Fibroblast of villous mesenchyme (primary cell): ENCODE measurements at regions not wholly inside any gene's neighbourhood (a gene's known extent, or its start where the extent isn't known, plus 50 kb on each side); places are given as distances from the start of the nearest gene placed in this dataset.
"Not testable (repeated sequence)": the region's sequence is repeated elsewhere in the genome, so short reads cannot be mapped to it uniquely, and the experiment has no call there.

Source experiments
- DNase-seq: peaks from one replicate; pipeline ENCODE4 v3.0.0-alpha.2; 2010; ENCODE audit warnings: low read depth
- H3K4me3 ChIP-seq: 2 replicates; pipeline ENCODE4 v1.5.1; 2011; ENCODE audit warnings: low read depth, mild to moderate bottlenecking, low read length
- TF ChIP-seq, protein P1 (sequence below): IDR thresholded peaks from 2 replicates; pipeline ENCODE4 v1.5.1; 2012; ENCODE audit warnings: low read depth, mild to moderate bottlenecking, low read length; ENCODE audit not compliant: insufficient read depth

DNA sequence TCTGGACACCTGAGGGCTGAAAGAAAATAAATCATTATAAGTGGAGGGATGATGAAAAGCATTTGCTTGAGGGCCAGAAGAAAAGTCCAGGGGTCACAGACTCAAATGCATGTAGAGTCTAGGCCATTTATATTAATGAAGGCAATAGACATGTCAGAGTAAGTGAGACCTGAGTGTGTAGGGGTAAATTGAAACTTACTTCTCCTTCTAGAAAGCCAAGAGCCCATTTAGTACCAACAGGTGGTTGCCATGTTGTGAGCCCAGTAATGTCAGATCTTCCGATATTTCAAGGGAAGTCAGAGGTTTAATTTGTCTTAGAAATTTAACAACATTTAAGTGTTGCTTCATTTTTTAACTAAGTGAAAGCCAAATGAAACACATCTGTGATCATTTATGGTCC lies 166.1 kb upstream of the SLIT2 start:
- H3K4me3 ChIP-seq, result no peak overlapping the region
- TF ChIP-seq, protein P1, sequence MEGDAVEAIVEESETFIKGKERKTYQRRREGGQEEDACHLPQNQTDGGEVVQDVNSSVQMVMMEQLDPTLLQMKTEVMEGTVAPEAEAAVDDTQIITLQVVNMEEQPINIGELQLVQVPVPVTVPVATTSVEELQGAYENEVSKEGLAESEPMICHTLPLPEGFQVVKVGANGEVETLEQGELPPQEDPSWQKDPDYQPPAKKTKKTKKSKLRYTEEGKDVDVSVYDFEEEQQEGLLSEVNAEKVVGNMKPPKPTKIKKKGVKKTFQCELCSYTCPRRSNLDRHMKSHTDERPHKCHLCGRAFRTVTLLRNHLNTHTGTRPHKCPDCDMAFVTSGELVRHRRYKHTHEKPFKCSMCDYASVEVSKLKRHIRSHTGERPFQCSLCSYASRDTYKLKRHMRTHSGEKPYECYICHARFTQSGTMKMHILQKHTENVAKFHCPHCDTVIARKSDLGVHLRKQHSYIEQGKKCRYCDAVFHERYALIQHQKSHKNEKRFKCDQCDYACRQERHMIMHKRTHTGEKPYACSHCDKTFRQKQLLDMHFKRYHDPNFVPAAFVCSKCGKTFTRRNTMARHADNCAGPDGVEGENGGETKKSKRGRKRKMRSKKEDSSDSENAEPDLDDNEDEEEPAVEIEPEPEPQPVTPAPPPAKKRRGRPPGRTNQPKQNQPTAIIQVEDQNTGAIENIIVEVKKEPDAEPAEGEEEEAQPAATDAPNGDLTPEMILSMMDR, result no peak
- DNase-seq, result no peak

DNA sequence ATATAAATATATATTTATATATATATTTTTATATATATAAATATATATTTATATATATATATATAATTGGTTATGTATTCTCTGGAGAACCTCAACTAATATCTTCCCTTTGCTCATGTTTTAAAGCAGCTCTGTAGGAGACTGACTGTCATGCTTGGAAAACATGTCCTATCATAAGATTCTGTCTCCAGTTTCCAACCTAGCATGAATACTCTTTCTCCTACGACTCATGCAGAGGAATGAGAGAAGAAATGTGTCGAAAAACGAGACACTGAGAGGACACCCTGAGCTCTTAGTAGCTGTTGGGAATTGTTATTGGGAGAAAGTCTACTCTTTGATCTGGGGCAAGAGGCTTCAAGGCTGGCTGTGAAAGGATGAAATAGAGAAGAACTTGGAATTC lies 166.5 kb upstream of the SLIT2 start:
- H3K4me3 ChIP-seq, result no peak overlapping the region
- no peak for DNase-seq
- TF ChIP-seq, protein P1, result no peak

GRCh38 chr4:20084488-20084887 lies 167.2 kb upstream of the SLIT2 start:
- DNase-seq, result no peak
- TF ChIP-seq, protein P1, result no peak
- no peak overlapping the region for H3K4me3 ChIP-seq

- no peak for DNase-seq
- H3K4me3 ChIP-seq, result no peak overlapping the region
- TF ChIP-seq, protein P1, result no peak
Observed at GRCh38 chr4:20078644-20079043, 173.1 kb upstream of the SLIT2 start.

DNA sequence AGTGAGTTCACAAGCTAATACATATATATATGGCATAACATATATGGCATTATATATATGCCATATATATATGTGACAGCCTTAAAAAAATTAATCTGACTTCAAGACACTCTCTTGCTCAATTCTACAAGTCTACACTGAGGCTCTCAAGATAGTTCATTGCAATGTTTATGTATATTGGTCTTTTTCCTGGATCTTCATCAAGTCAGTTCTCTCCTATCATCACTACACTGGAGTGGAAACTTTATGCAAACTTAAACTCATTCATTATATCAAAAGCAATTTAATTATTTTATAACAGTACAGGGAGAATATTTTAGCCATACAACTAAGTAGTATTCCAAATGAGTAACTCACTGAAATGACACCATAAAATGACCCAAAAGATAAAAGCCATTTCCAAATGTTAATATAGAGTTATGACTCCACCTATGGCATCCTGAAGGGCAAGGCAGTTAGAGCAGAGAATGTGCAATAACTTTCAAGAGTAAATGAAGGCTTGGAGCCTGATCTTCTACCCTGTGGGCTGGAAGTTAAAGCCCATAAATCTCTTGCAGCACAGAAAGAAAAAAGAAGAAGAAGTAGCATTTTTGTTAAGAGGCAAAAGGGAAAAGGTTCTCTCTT lies 176.3 kb upstream of the SLIT2 start:
- H3K4me3 ChIP-seq, result no peak overlapping the region
- TF ChIP-seq, protein P1, result no peak
- no peak for DNase-seq

- H3K4me3 ChIP-seq, result no peak overlapping the region
- DNase-seq, result peak; percentile 26
- TF ChIP-seq, protein P1, result no peak
Observed at GRCh38 chr4:20074450-20074849, 177.3 kb upstream of the SLIT2 start.

DNA sequence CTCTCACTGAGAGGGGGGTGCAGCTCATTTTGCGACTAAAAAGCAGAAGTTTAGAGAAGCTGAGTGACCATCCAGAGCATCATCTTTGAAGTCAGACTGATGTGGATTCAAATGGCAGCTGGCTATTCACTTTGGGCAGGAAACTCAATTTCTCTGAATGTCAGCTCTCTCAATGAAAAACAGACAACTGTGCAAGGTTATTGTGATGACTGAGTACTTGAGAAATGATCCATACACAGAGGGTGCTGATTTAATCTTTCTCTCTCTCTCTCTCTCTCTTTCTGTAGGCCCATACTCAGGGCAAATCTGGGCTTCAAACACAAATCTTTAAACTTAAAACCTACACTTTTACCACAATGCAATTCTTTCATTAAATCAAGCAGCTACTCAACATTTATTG lies 185.8 kb upstream of the SLIT2 start:
- DNase-seq, result no peak
- TF ChIP-seq, protein P1, result no peak
- H3K4me3 ChIP-seq, result no peak overlapping the region

- DNase-seq, result not testable (repeated sequence)
Observed at GRCh38 chr4:20062857-20063256, 188.8 kb upstream of the SLIT2 start.

More at GRCh38 chr4:20062857-20063256, 188.8 kb upstream of the SLIT2 start:
- H3K4me3 ChIP-seq, result not testable (repeated sequence)
